OCI-LY3 (cell line): ENCODE measurements at regions not wholly inside any gene's neighbourhood (a gene's known extent, or its start where the extent isn't known, plus 50 kb on each side); places are given as distances from the start of the nearest gene placed in this dataset.

Source experiments
- CTCF ChIP-seq: fragments of 200-600, 300-600 bp; sonication (generic); IDR thresholded peaks from 2 replicates; pipeline ENCODE4 v1.5.1; 2014; ENCODE audit warnings: antibody characterized with exemption, low read length, low read depth
- EZH2phosphoT487 ChIP-seq: fragments of 200-600 bp; shearing (Covaris generic); IDR thresholded peaks from 2 replicates; pipeline ENCODE4 v1.6.1; 2018; ENCODE audit warnings: antibody characterized with exemption, mixed run types, low read depth

DNA sequence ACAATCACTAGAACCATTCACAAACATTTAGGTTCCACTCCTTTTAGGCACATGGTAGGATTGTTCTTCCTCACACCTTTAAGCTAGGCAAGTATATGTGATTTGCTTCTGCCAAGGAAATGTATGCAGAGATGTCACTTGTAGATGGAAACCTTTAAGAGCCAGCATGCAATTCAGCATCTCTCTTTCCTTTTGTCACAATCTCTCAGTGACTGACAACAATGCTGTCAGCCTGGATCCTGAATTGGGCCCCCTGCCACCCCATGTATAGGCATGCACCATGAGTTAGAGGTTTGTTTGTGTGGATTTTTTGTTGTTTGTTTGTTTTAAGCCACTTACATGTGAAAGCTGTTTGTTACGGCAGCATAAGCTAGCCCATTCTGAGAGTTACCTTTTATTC lies 169.6 kb upstream of the PDE1C start:
- TF ChIP-seq CTCF (no peak), EZH2phosphoT487 (no peak)
